SK-N-SH (cell line): ENCODE measurements at regions not wholly inside any gene's neighbourhood (a gene's known extent, or its start where the extent isn't known, plus 50 kb on each side); places are given as distances from the start of the nearest gene placed in this dataset.

Experiments used
- CTCF ChIP-seq: fragments of 200-600 bp; sonication (generic); IDR thresholded peaks from 2 replicates; pipeline ENCODE4 v1.6.1; 2017; ENCODE audit warnings: antibody characterized with exemption, mild to moderate bottlenecking, moderate library complexity
- IRF3 ChIP-seq: fragments of 150-350 bp; IDR thresholded peaks from 2 replicates; pipeline ENCODE4 v1.6.1; 2016; ENCODE audit warnings: mild to moderate bottlenecking, low read depth, low read length
- MXI1 ChIP-seq: IDR thresholded peaks from 2 replicates; pipeline ENCODE4 v1.6.1; 2012; ENCODE audit warnings: mild to moderate bottlenecking, low read depth, low read length, improper control_type of control experiment
- POLR2AphosphoS5 ChIP-seq: IDR thresholded peaks from 2 replicates; pipeline ENCODE4 v1.6.1; 2012; ENCODE audit warnings: low read depth, low read length
- RAD21 ChIP-seq: IDR thresholded peaks from 2 replicates; pipeline ENCODE4 v1.6.1; 2012; ENCODE audit warnings: mild to moderate bottlenecking, low read length
- RFX5 ChIP-seq: IDR thresholded peaks from 2 replicates; pipeline ENCODE4 v1.6.1; 2012; ENCODE audit warnings: mild to moderate bottlenecking, improper control_type of control experiment, low read length
- RXRA ChIP-seq: IDR thresholded peaks from 2 replicates; pipeline ENCODE4 v1.4.0; 2012; ENCODE audit warnings: low read depth, mild to moderate bottlenecking, borderline replicate concordance
- SMC3 ChIP-seq: IDR thresholded peaks from 2 replicates; pipeline ENCODE4 v1.6.1; 2012; ENCODE audit warnings: low read depth, low read length, improper control_type of control experiment
- TAF1 ChIP-seq: IDR thresholded peaks from 2 replicates; pipeline ENCODE4 v1.6.1; 2012; ENCODE audit warnings: low read depth, mild to moderate bottlenecking, low read length, moderate library complexity, borderline replicate concordance
- TEAD4 ChIP-seq: IDR thresholded peaks from 2 replicates; pipeline ENCODE4 v1.4.0; 2012; ENCODE audit warnings: mild to moderate bottlenecking, borderline replicate concordance; ENCODE audit not compliant: insufficient read depth
- USF1 ChIP-seq: IDR thresholded peaks from 2 replicates; pipeline ENCODE4 v1.4.0; 2012; ENCODE audit warnings: low read depth, borderline replicate concordance
- USF2 ChIP-seq: fragments of 150-350 bp; IDR thresholded peaks from 2 replicates; pipeline ENCODE4 v1.6.1; 2017; ENCODE audit warnings: antibody characterized with exemption, low read length, low read depth, borderline replicate concordance
- YY1 ChIP-seq: IDR thresholded peaks from 2 replicates; pipeline ENCODE4 v1.4.0; 2012; ENCODE audit warnings: low read depth, mild to moderate bottlenecking
- ZBTB33 ChIP-seq: IDR thresholded peaks from 2 replicates; pipeline ENCODE4 v1.4.0; 2012; ENCODE audit warnings: low read depth, borderline replicate concordance

GRCh38 chr7:39758234-39758970 lies 135.0 kb downstream of the RALA start:
- TF ChIP-seq RAD21 (no peak), CTCF (no peak), YY1 (no peak), RXRA (no peak), SMC3 (no peak), RFX5 (no peak), MXI1 (no peak), IRF3 (no peak), TAF1 (no peak), ZBTB33 (no peak), USF1 (no peak), POLR2AphosphoS5 (no peak), TEAD4 (no peak), USF2 (no peak)
